ENCODE measurements at regions not wholly inside any gene's neighbourhood (a gene's known extent, or its start where the extent isn't known, plus 50 kb on each side); places are given as distances from the start of the nearest gene placed in this dataset.

GRCh38 chr12:78448692-78449091, 415.9 kb upstream of the SYT1 start:
- in situ Hi-C loops (cut with HindIII; ENCODE audit: low pct_ligation_motif_present, low pct_unique_long_range_greater_than_20kb, low sequenced_read_pairs): no loop called here
- no peak for DNase-seq

- DNase-seq: no peak
- in situ Hi-C loops (cut with HindIII; ENCODE audit: low pct_ligation_motif_present, low pct_unique_long_range_greater_than_20kb, low sequenced_read_pairs): no loop called here
Observed at GRCh38 chr12:78455991-78456390, 408.6 kb upstream of the SYT1 start.

- no peak for DNase-seq
Observed at GRCh38 chr12:78457938-78458337, 406.6 kb upstream of the SYT1 start.

GRCh38 chr12:78470354-78471195, 394.0 kb upstream of the SYT1 start:
- peak; percentile 74 for DNase-seq
- in situ Hi-C loops (cut with HindIII; ENCODE audit: low pct_ligation_motif_present, low pct_unique_long_range_greater_than_20kb, low sequenced_read_pairs): no loop called here

More at GRCh38 chr12:78457938-78458337, 406.6 kb upstream of the SYT1 start:
- in situ Hi-C loops (cut with HindIII; ENCODE audit: low pct_ligation_motif_present, low pct_unique_long_range_greater_than_20kb, low sequenced_read_pairs): no loop called here

- no peak for DNase-seq
- in situ Hi-C loops (cut with HindIII; ENCODE audit: low pct_ligation_motif_present, low pct_unique_long_range_greater_than_20kb, low sequenced_read_pairs): no loop called here
Observed at GRCh38 chr12:78473136-78473535, 391.4 kb upstream of the SYT1 start.

- DNase-seq: no peak
- in situ Hi-C loops (cut with HindIII; ENCODE audit: low pct_ligation_motif_present, low pct_unique_long_range_greater_than_20kb, low sequenced_read_pairs): no loop called here
Observed at GRCh38 chr12:78473561-78473960, 391.0 kb upstream of the SYT1 start.

GRCh38 chr12:78483767-78484315, 380.7 kb upstream of the SYT1 start:
- DNase-seq: no peak
- in situ Hi-C loops (cut with HindIII; ENCODE audit: low pct_ligation_motif_present, low pct_unique_long_range_greater_than_20kb, low sequenced_read_pairs): no loop called here

GRCh38 chr12:78489990-78490389, 374.6 kb upstream of the SYT1 start:
- no peak for DNase-seq
- in situ Hi-C loops (cut with HindIII; ENCODE audit: low pct_ligation_motif_present, low pct_unique_long_range_greater_than_20kb, low sequenced_read_pairs): no loop called here

GRCh38 chr12:78490861-78491260, 373.7 kb upstream of the SYT1 start:
- in situ Hi-C loops (cut with HindIII; ENCODE audit: low pct_ligation_motif_present, low pct_unique_long_range_greater_than_20kb, low sequenced_read_pairs): no loop called here
- DNase-seq: no peak

GRCh38 chr12:78494911-78495310, 369.7 kb upstream of the SYT1 start:
- in situ Hi-C loops (cut with HindIII; ENCODE audit: low pct_ligation_motif_present, low pct_unique_long_range_greater_than_20kb, low sequenced_read_pairs): no loop called here
- no peak for DNase-seq

GRCh38 chr12:78501825-78502224, 362.7 kb upstream of the SYT1 start:
- in situ Hi-C loops (cut with HindIII; ENCODE audit: low pct_ligation_motif_present, low pct_unique_long_range_greater_than_20kb, low sequenced_read_pairs): no loop called here

GRCh38 chr12:78519422-78519821, 345.2 kb upstream of the SYT1 start:
- DNase-seq: no peak
- in situ Hi-C loops (cut with HindIII; ENCODE audit: low pct_ligation_motif_present, low pct_unique_long_range_greater_than_20kb, low sequenced_read_pairs): no loop called here

More at GRCh38 chr12:78501825-78502224, 362.7 kb upstream of the SYT1 start:
- DNase-seq: no peak

GRCh38 chr12:78530100-78530765, 334.3 kb upstream of the SYT1 start:
- in situ Hi-C loops (cut with HindIII; ENCODE audit: low pct_ligation_motif_present, low pct_unique_long_range_greater_than_20kb, low sequenced_read_pairs): no loop called here

GRCh38 chr12:78531831-78532458, 332.6 kb upstream of the SYT1 start:
- in situ Hi-C loops (cut with HindIII; ENCODE audit: low pct_ligation_motif_present, low pct_unique_long_range_greater_than_20kb, low sequenced_read_pairs): no loop called here
- no peak for DNase-seq

More at GRCh38 chr12:78530100-78530765, 334.3 kb upstream of the SYT1 start:
- no peak for DNase-seq

GRCh38 chr12:78534311-78534710, 330.3 kb upstream of the SYT1 start:
- in situ Hi-C loops (cut with HindIII; ENCODE audit: low pct_ligation_motif_present, low pct_unique_long_range_greater_than_20kb, low sequenced_read_pairs): no loop called here
- DNase-seq: no peak

- DNase-seq: no peak
- in situ Hi-C loops (cut with HindIII; ENCODE audit: low pct_ligation_motif_present, low pct_unique_long_range_greater_than_20kb, low sequenced_read_pairs): no loop called here
Observed at GRCh38 chr12:78540606-78541336, 323.8 kb upstream of the SYT1 start.

GRCh38 chr12:78550831-78551230, 313.7 kb upstream of the SYT1 start:
- in situ Hi-C loops (cut with HindIII; ENCODE audit: low pct_ligation_motif_present, low pct_unique_long_range_greater_than_20kb, low sequenced_read_pairs): no loop called here
- no peak for DNase-seq

GRCh38 chr12:78555802-78556201, 308.8 kb upstream of the SYT1 start:
- no peak for DNase-seq
- in situ Hi-C loops (cut with HindIII; ENCODE audit: low pct_ligation_motif_present, low pct_unique_long_range_greater_than_20kb, low sequenced_read_pairs): no loop called here

- in situ Hi-C loops (cut with HindIII; ENCODE audit: low pct_ligation_motif_present, low pct_unique_long_range_greater_than_20kb, low sequenced_read_pairs): no loop called here
- DNase-seq: no peak
Observed at GRCh38 chr12:78556651-78557050, 307.9 kb upstream of the SYT1 start.

Measured in ACHN (cell line).